ENCODE measurements at regions not wholly inside any gene's neighbourhood (a gene's known extent, or its start where the extent isn't known, plus 50 kb on each side); places are given as distances from the start of the nearest gene placed in this dataset.

GRCh38 chr2:136215449-136215848 lies 97.5 kb upstream of the CXCR4 start:
- TF ChIP-seq, protein P1, sequence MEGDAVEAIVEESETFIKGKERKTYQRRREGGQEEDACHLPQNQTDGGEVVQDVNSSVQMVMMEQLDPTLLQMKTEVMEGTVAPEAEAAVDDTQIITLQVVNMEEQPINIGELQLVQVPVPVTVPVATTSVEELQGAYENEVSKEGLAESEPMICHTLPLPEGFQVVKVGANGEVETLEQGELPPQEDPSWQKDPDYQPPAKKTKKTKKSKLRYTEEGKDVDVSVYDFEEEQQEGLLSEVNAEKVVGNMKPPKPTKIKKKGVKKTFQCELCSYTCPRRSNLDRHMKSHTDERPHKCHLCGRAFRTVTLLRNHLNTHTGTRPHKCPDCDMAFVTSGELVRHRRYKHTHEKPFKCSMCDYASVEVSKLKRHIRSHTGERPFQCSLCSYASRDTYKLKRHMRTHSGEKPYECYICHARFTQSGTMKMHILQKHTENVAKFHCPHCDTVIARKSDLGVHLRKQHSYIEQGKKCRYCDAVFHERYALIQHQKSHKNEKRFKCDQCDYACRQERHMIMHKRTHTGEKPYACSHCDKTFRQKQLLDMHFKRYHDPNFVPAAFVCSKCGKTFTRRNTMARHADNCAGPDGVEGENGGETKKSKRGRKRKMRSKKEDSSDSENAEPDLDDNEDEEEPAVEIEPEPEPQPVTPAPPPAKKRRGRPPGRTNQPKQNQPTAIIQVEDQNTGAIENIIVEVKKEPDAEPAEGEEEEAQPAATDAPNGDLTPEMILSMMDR (IDR thresholded peaks at IDR 0.05; ENCODE audit: poor library complexity, severe bottlenecking) = no peak
- TF ChIP-seq REST (IDR thresholded peaks at IDR 0.05; ENCODE audit: borderline replicate concordance) = no peak
- no peak for TF ChIP-seq EZH2 (IDR thresholded peaks at IDR 0.05; ENCODE audit: borderline replicate concordance, insufficient read depth, low read length, poor library complexity, severe bottlenecking)
- no peak for TF ChIP-seq EP300 (conservative IDR thresholded peaks at IDR 0.05; ENCODE audit: poor library complexity, severe bottlenecking)
- TF ChIP-seq RAD21 (conservative IDR thresholded peaks at IDR 0.05) = no peak
- TF ChIP-seq TAF1 (IDR thresholded peaks at IDR 0.05; ENCODE audit: low read depth) = no peak

All from neural cell (in vitro differentiated cells).